Right lobe of liver (tissue), 4 donors: ENCODE measurements at regions not wholly inside any gene's neighbourhood (a gene's known extent, or its start where the extent isn't known, plus 50 kb on each side); places are given as distances from the start of the nearest gene placed in this dataset.

Experiments used
- POLR2A ChIP-seq: fragments of 450-650 bp; IDR thresholded peaks from one replicate; pipeline ENCODE4 v1.6.1; 2017; ENCODE audit warnings: antibody characterized with exemption, mild to moderate bottlenecking
- TF ChIP-seq, protein P1 (sequence below), 4 donors: fragments of 200-600 bp in 3 of 4; fragments of 450-650 bp in 1 of 4; IDR thresholded peaks; one replicate each; pipeline versions ENCODE4 v1.5.1 to v1.8.0; 2016 to 2022; ENCODE audit warnings: antibody characterized with exemption in 4 of 4, mild to moderate bottlenecking in 2 of 4
- donor health status: DM: no; HTN: no; CAD: no.
- donor health status: DM: no; HTN: no; CAD: no.
- donor health status: DM: no; HTN: yes; CAD: no.

- TF ChIP-seq, protein P1, sequence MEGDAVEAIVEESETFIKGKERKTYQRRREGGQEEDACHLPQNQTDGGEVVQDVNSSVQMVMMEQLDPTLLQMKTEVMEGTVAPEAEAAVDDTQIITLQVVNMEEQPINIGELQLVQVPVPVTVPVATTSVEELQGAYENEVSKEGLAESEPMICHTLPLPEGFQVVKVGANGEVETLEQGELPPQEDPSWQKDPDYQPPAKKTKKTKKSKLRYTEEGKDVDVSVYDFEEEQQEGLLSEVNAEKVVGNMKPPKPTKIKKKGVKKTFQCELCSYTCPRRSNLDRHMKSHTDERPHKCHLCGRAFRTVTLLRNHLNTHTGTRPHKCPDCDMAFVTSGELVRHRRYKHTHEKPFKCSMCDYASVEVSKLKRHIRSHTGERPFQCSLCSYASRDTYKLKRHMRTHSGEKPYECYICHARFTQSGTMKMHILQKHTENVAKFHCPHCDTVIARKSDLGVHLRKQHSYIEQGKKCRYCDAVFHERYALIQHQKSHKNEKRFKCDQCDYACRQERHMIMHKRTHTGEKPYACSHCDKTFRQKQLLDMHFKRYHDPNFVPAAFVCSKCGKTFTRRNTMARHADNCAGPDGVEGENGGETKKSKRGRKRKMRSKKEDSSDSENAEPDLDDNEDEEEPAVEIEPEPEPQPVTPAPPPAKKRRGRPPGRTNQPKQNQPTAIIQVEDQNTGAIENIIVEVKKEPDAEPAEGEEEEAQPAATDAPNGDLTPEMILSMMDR (IDR thresholded peaks at IDR 0.05), result no peak
- no peak for TF ChIP-seq POLR2A
Measured at GRCh38 chrX:39985071-39985470, 112.7 kb downstream of the BCOR start.
